WTC11 (cell line): ENCODE measurements at regions not wholly inside any gene's neighbourhood (a gene's known extent, or its start where the extent isn't known, plus 50 kb on each side); places are given as distances from the start of the nearest gene placed in this dataset.

Experiments
- ATF2 ChIP-seq: sonication (generic); formaldehyde crosslinking; IDR thresholded peaks from 2 replicates; pipeline ENCODE4 v1.8.1; 2022; ENCODE audit warnings: low read depth, missing genetic modification reagents, borderline replicate concordance
- ATF3 ChIP-seq: sonication (generic); formaldehyde crosslinking; conservative IDR thresholded peaks from 2 replicates; pipeline ENCODE4 v1.8.1; 2022; ENCODE audit warnings: mild to moderate bottlenecking, missing genetic modification reagents
- ZNF121 ChIP-seq: sonication (generic); formaldehyde crosslinking; IDR thresholded peaks from 2 replicates; pipeline ENCODE4 v1.8.0; 2023; ENCODE audit warnings: missing genetic modification reagents
- TF ChIP-seq, protein P1 (sequence below): fragments of 200-600 bp; IDR thresholded peaks from 2 replicates; pipeline ENCODE4 v1.8.0; 2022; ENCODE audit warnings: antibody characterized with exemption

DNA sequence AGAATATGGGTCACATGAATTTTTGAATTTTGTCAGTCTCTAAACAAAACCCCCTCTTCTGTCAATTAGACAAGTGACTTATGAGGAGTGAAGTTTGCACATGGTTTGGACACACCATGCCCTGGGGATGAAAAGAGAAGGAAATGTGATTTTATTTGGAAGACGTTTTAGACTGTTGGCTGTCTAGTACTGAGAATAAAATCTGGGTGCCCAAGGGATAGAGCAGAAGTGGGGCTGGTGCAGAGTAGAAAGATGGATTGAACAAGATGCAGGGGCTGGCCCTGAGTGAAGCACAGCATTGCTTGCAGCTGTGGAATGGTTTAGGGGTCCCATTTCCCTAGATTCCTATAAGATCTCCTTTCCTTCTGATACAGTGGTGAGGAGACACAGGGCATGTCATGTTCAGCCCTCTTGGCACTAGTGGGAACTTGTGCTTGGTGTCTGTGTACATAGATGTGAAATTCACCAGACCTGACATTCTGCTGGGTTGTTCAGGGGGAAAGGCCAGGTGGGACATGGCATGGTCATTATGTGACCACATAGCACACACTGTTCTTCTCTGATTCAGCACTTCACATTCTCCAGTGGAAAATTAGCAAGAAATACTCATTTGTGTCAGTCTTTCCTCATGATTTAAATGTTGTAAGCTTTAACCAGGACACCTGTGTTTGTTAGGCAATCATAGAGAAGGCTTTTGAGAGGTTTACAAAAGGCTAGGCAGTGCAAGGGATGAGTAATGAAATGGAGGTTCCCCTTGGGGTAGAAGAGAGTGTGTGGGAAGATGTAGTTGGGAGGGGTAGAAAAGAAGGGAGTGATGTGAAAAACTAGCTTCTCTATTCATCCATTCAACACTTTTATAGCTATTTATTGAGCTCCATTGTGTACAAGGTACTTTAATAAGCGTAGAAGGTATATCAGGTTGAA is 202.3 kb upstream of the IGF1 start:
- TF ChIP-seq, protein P1, sequence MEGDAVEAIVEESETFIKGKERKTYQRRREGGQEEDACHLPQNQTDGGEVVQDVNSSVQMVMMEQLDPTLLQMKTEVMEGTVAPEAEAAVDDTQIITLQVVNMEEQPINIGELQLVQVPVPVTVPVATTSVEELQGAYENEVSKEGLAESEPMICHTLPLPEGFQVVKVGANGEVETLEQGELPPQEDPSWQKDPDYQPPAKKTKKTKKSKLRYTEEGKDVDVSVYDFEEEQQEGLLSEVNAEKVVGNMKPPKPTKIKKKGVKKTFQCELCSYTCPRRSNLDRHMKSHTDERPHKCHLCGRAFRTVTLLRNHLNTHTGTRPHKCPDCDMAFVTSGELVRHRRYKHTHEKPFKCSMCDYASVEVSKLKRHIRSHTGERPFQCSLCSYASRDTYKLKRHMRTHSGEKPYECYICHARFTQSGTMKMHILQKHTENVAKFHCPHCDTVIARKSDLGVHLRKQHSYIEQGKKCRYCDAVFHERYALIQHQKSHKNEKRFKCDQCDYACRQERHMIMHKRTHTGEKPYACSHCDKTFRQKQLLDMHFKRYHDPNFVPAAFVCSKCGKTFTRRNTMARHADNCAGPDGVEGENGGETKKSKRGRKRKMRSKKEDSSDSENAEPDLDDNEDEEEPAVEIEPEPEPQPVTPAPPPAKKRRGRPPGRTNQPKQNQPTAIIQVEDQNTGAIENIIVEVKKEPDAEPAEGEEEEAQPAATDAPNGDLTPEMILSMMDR, result no peak
- no peak for TF ChIP-seq ATF3 (CRISPR knock-in tag)
- no peak for TF ChIP-seq ZNF121 (CRISPR knock-in tag)
- no peak for TF ChIP-seq ATF2 (CRISPR knock-in tag)
